ENCODE measurements at regions not wholly inside any gene's neighbourhood (a gene's known extent, or its start where the extent isn't known, plus 50 kb on each side); places are given as distances from the start of the nearest gene placed in this dataset.

- H3K27me3 ChIP-seq (ENCODE audit: insufficient read depth, poor library complexity, severe bottlenecking) = no peaks in the 10 kb centered on the region
- TF ChIP-seq CTCF (IDR thresholded peaks at IDR 0.05; ENCODE audit: poor library complexity, severe bottlenecking) = no peak
- DNase-seq (ENCODE audit: low spot score) (no peak), ATAC-seq (ENCODE audit: low read depth) (no peak)
- H3K9me3 ChIP-seq (ENCODE audit: severe bottlenecking) = no peaks in the 10 kb centered on the region
- H3K36me3 ChIP-seq (ENCODE audit: low read depth) = no peaks in the 10 kb centered on the region
- H3K27ac ChIP-seq (ENCODE audit: poor library complexity, severe bottlenecking) = no peak overlapping the region
- no peaks in the 10 kb centered on the region for H3K4me1 ChIP-seq (ENCODE audit: insufficient read depth, poor library complexity, severe bottlenecking)
- no peak overlapping the region for H3K4me3 ChIP-seq (ENCODE audit: severe bottlenecking)
Observed at GRCh38 chr1:73343947-73344346, 854.0 kb downstream of the LRRIQ3 start.

GRCh38 chr1:73333847-73334503 lies 864.0 kb downstream of the LRRIQ3 start:
- no peak for TF ChIP-seq CTCF (IDR thresholded peaks at IDR 0.05; ENCODE audit: poor library complexity, severe bottlenecking)

GRCh38 chr1:73331726-73332125 lies 866.2 kb downstream of the LRRIQ3 start:
- no peaks in the 10 kb centered on the region for H3K4me1 ChIP-seq (ENCODE audit: insufficient read depth, poor library complexity, severe bottlenecking)
- H3K4me3 ChIP-seq (ENCODE audit: severe bottlenecking) = no peak overlapping the region
- no peaks in the 10 kb centered on the region for H3K36me3 ChIP-seq (ENCODE audit: low read depth)
- no peaks in the 10 kb centered on the region for H3K27me3 ChIP-seq (ENCODE audit: insufficient read depth, poor library complexity, severe bottlenecking)
- DNase-seq (ENCODE audit: low spot score) (no peak), ATAC-seq (ENCODE audit: low read depth) (no peak)
- TF ChIP-seq CTCF (IDR thresholded peaks at IDR 0.05; ENCODE audit: poor library complexity, severe bottlenecking) = no peak
- H3K27ac ChIP-seq (ENCODE audit: poor library complexity, severe bottlenecking) = no peak overlapping the region
- no peaks in the 10 kb centered on the region for H3K9me3 ChIP-seq (ENCODE audit: severe bottlenecking)

More at GRCh38 chr1:73333847-73334503, 864.0 kb downstream of the LRRIQ3 start:
- Histone ChIP-seq H3K27me3 (ENCODE audit: insufficient read depth, poor library complexity, severe bottlenecking) (no peaks in the 10 kb centered on the region), H3K9me3 (ENCODE audit: severe bottlenecking) (no peaks in the 10 kb centered on the region), H3K27ac (ENCODE audit: poor library complexity, severe bottlenecking) (no peak overlapping the region), H3K4me3 (ENCODE audit: severe bottlenecking) (no peak overlapping the region), H3K36me3 (ENCODE audit: low read depth) (no peaks in the 10 kb centered on the region), H3K4me1 (ENCODE audit: insufficient read depth, poor library complexity, severe bottlenecking) (no peaks in the 10 kb centered on the region)
- no peak for DNase-seq (ENCODE audit: low spot score)
- no peak for ATAC-seq (ENCODE audit: low read depth)

GRCh38 chr1:73327998-73328397 lies 870.0 kb downstream of the LRRIQ3 start:
- H3K9me3 ChIP-seq (ENCODE audit: severe bottlenecking) = no peaks in the 10 kb centered on the region
- no peaks in the 10 kb centered on the region for H3K4me1 ChIP-seq (ENCODE audit: insufficient read depth, poor library complexity, severe bottlenecking)
- H3K27me3 ChIP-seq (ENCODE audit: insufficient read depth, poor library complexity, severe bottlenecking) = no peaks in the 10 kb centered on the region
- H3K27ac ChIP-seq (ENCODE audit: poor library complexity, severe bottlenecking) = no peak overlapping the region
- ATAC-seq (ENCODE audit: low read depth) = no peak
- no peak for TF ChIP-seq CTCF (IDR thresholded peaks at IDR 0.05; ENCODE audit: poor library complexity, severe bottlenecking)
- no peak for DNase-seq (ENCODE audit: low spot score)
- no peaks in the 10 kb centered on the region for H3K36me3 ChIP-seq (ENCODE audit: low read depth)
- H3K4me3 ChIP-seq (ENCODE audit: severe bottlenecking) = no peak overlapping the region

- no peak overlapping the region for H3K4me3 ChIP-seq (ENCODE audit: severe bottlenecking)
- no peaks in the 10 kb centered on the region for H3K4me1 ChIP-seq (ENCODE audit: insufficient read depth, poor library complexity, severe bottlenecking)
- no peaks in the 10 kb centered on the region for H3K9me3 ChIP-seq (ENCODE audit: severe bottlenecking)
- DNase-seq (ENCODE audit: low spot score) (no peak), ATAC-seq (ENCODE audit: low read depth) (no peak)
- no peaks in the 10 kb centered on the region for H3K36me3 ChIP-seq (ENCODE audit: low read depth)
- no peak for TF ChIP-seq CTCF (IDR thresholded peaks at IDR 0.05; ENCODE audit: poor library complexity, severe bottlenecking)
- no peaks in the 10 kb centered on the region for H3K27me3 ChIP-seq (ENCODE audit: insufficient read depth, poor library complexity, severe bottlenecking)
- H3K27ac ChIP-seq (ENCODE audit: poor library complexity, severe bottlenecking) = no peak overlapping the region
Observed at GRCh38 chr1:73327180-73327793, 870.7 kb downstream of the LRRIQ3 start.

All from RWPE2 (cell line).